KG1 (cell line): ENCODE measurements at regions not wholly inside any gene's neighbourhood (a gene's known extent, or its start where the extent isn't known, plus 50 kb on each side); places are given as distances from the start of the nearest gene placed in this dataset.

Experiments used
- DNase-seq: peaks from one replicate; lab custom pipeline; 2025; lab: John Stamatoyannopoulos, UW

DNA sequence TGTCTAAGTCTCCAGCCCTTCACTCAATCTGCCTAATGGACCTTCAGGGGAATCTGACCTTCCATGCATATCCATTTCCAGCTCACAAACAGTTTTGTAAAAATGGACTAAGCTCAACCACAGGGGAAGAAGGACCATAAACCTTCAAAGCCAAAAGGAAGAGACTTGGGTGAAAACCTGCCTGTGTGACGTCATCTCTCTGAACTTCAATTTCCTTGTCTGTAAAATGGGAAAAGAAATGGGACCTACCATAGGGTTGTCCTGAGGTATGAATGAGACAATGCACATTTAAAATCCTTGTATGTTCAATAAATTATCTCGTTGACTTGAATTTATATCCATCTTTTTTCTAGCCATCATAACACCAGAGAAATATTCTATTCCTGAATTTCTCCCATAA is 370.7 kb downstream of the INSC start:
- DNase-seq = no peak

DNA sequence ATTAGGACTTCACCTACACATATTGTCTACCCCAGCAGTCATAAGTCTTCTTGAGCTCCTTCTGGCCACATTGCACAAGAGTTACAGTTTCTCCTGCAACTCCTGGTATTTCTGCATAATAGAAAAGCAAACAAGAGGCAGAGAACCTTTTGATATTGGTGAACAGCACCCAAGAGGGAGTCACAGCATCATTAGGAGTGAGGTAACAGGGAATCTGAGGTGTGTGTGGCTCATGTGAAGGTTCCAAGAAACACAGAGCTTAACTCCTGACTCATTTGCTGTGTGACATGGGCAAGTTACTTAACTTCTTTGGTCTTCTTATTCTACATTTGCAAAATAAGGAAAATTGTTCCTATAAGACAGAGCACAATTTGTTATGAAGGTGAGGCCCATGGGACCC is 374.6 kb downstream of the INSC start:
- DNase-seq = no peak

DNA sequence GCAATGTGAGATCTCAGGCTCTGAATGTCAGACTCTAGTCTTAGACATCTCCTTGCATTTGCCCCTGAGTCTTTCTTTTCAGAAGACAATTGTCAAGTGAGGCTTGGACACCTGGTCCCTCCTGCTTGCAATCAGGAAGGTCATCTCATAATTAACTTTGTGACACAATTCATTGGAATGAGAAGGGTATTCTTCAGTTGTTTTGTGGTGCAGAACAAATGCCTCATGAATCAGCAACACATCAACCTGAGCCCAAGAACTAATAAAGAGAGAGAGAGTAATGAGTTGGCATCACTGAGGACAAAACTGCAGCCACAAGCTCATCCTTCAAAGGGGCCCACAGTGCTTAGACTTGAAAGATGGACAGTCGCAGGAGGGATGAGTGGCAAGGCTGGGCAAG is 375.8 kb downstream of the INSC start:
- no peak for DNase-seq

DNA sequence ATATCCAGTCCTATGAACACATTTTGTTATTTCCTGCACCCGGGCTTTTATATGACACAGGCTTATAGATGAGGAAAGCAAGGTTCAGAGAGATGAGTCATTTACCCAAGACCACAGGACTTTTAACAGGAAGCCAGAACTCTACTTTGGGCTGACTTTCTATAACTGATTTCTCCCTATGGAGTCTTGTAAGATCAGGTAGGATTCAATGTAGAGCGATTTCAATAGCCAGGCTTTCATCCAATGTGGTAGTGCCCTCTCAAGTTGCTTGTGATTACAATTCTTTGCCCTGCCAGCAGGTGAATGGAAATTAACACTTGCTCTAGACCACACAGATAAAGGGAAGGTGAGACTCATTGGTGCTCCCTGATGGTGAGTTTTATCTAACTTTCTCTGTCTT is 378.3 kb downstream of the INSC start:
- no peak for DNase-seq

DNA sequence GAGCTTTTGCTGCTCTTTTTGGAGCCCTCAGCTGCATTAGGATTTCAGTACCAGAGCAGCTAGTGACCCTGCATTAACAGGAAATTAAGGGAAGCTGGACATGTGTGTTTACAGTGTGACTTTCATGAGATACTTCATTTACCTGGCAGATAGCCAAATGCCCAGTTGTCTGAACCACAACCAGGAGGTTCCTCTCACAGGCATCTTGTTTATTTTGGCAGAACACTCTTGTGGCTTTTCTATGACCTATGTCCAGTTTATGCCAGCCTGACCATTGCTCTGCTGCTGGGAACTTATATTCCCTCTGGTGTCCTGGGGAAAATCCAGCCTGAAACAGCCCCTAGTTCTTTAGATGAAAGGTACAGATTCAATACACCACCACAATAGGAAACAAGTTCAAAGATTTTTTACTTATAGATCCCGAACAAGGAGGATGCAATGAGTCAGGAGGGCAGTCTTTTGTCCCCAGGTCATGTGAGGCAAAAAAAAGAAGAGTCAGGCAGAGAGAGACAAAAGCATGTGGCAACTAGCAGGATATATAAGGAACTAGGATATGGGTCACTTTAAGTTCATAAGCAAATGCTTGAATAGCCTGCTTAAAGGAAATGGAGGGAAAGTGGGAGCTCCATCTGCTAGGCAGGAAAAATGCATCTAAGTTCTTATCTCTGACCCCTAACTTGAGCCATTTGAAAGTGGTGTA is 379.3 kb downstream of the INSC start:
- no peak for DNase-seq

DNA sequence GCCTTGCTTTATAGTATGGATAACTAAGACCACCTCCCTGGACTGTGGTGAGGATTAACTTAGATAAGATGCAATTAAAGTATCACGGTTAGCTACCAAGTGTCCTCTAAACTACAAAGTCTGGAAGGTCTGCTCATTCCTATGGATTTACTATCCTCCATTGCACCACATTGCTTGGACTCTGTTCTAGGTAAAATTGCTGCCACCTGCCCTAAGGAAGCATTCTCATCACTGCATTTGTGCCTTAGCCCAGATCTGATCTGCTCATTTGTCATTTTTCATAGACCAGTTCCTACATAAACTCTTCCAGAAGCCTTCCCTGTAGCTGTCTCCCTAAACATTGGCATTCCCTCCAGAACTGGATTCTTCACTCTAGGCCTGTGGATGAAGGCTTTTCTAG is 380.0 kb downstream of the INSC start:
- no peak for DNase-seq

DNA sequence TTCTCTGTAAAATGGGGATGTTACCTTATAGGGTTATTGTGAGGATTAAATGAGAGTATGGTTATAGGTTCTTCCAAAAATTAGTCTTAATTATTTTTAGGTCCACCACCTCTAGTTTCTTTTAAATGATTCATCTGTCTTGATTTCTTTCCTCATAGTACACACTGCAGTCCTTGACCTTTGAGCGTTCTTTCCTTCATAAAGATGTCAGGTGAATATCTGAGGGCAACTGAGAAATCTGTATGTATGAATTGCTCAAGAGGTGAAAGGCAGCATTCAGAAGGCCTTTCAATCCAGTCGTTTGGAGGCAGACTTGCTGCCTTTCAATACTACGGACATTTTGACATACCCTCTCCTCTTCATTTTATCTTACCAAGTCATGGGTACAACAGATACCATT is 380.7 kb downstream of the INSC start:
- DNase-seq = no peak

DNA sequence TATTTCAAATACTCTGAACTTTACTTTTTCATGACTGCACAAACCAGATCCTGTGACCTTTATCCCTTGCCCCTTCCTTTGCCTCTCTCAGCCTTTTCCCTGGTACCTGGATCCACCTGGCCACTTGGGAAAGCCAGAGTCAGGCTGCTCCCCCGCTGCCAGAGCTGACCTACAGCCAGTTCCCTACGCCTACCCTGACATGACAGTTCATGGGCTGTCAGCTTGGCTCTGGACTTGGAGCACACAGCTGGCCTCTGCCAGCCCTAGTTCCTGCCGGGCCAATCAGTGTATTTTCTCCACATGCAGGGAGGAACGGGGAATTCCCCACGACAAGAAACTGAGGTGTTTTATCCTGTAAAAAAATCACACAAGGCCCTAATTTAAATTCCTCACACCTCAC is 382.6 kb downstream of the INSC start:
- DNase-seq = no peak

DNA sequence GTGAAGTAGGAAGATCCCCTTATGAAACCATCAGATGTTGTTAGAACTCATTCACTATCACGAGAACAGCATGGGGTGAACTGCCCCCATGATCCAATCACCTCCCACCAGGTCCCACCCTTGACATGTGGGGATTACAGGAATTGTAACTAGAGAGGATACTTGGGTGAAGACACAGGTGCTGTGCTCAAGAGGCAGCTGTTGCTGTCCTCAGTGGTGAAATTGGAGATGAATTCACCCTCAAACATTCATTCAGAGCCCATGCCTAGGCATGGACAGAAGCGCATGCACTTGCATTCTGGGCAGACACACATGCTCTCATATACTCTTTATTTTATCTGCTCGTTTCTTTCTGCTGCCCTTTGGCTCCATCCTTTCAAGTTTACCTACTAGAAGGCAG is 385.0 kb downstream of the INSC start:
- no peak for DNase-seq

DNA sequence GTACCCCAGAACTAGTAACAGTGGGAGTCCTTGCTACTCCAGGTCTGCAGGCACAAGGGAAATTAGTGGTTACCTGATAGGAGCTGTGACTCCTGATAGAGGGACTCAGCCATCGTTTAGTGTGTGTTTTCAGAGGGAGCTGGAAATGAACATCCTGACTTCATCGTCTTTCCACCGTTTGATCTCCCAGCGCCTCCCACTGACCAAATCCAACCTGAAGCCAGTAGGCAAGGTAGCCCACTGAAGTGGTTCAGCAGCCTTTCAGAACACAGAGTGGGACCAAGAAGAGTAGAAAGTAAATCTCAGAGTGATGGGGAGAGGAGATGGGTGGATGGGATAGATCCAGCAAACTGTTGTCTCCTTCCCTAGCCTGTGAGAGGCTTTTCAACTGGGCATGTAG is 385.9 kb downstream of the INSC start:
- no peak for DNase-seq

DNA sequence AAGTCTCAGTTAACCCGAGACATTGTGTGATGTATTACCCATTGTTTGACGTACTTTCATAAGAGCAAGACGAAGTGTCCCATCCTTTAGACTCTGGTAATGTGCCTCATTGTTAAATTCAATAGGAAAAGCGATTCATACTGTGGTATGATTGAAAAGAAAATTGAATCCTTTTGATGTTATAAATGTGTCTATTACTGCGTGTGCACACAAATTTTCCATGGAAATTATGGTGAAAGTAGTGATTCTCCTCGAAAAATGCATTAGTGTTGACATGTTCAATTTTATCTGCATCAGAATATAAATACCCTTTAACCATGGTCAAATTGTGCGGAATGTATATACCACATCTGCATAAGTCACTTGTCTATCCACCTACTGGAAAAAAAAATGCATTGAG is 386.8 kb downstream of the INSC start:
- DNase-seq = no peak

DNA sequence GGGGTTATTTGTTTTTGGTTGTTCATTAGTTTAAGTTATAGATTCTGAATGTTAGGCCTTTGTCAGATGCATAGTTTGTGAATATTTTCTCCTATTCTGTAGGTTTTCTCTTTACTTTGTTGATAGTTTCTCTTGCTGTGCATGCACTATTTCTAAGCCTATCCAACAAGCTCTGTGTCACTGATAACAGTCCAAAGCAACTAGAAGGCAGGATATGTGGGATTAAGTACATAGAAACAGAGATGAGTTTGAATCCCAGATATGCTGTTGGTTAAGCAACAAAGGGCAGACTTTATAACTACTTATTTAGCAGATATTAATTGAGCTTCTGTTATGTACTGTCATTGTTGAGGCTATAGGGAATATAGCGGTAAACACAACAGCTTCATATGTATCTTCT is 390.4 kb downstream of the INSC start:
- DNase-seq = no peak

DNA sequence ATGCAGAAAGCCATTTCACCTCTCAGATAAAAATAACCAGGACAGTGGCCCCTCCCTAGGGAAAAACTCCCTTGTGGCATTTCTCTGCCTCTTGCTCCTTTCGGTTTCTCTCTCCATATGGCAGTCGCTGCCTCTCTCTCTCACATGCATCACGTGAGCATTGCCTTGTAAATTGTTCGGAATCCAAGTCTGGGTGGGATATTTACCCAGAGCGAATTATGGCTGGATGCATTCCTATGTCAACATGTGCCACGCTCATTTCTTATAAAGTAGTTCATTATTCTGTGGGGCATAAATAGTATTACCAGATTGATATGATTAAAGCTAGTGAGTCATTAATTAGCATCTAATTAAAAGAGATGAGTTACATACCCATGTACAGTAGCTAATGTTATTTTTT is 392.9 kb downstream of the INSC start:
- DNase-seq = no peak

DNA sequence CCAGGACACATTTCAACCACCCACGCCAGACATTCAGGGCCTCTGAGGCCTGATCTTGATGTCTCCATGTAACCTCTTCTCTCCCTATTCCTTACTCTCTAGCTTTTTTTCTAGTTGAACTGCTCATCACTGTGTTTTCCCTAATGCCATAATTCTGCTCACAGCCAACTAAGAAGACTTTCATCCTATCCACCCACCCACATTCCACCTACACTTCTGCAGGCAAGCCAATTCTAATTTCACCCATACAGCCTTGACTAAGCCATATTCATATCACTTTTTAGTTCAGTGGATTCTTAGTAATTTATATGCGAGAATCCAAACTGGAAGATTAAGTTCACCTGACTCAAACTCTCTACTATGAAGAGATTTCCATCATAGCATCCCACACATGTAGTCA is 394.4 kb downstream of the INSC start:
- no peak for DNase-seq

DNA sequence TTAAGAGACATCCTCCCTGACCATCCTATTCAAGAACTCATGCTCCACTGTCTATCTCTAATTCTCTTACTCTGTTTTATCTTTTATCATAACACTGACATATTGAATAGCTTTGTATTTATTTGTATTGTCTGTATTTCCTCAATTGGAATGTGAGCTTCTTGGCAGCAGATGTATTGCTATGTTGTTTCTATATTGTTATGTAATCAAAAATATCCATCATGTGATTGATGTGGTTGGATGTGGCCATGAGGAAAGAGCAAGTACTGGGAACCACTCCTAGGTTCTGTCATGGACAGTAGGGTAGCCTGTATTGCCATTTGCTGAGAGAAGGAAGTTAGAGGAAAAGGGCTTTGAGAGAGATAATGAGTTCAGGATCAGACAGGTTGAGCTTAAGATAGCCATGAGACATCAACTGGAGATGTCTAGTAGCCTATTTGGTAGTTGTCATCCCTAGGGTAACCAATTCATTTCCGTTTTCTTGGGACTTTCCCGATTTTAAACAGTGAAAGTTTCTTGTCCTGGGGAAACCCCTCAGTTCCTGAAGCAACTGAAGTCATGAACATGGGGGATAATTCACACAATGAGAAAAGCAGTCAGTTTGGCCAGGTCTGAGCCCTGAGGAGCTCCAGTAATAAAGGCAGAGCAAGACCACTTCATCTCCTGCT is 404.5 kb downstream of the INSC start:
- DNase-seq = no peak

DNA sequence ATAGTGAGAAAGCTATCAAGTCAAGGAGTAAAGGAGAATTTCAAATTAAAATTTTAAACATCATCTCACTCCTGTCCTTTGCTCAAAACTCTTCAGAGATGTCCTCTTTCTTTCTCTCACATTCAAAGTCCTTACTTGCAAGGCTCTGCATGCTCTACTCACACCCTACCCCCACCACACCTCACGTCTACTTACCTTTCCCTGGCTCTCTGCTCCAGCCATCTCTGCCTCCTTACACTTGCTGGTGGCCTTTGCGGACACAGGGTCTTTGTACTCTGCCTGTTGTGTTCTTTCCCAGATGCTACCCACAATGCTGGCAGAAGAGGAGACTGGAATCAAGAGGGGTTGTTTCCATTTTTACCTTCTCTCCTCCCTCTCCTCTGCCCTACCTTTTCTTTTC is 405.2 kb downstream of the INSC start:
- no peak for DNase-seq

DNA sequence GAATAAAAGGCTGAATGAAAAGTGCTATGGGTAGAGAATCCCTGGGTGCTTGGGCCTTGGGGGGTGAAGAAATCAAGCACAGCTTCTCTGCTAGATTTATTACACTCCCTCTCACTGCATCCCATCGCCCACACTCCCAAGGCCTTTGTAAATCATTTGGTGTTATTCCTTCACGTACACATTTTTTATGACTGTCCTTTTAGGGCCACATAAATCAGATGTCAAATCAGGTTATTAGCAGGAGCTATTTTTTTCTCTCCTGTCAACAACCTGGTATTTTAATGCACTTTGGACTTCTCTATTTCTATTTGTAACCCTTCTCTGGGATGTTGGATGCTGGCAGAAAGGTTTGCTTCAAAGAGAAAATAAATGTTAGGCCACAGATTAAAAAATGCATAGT is 408.8 kb downstream of the INSC start:
- DNase-seq = no peak

DNA sequence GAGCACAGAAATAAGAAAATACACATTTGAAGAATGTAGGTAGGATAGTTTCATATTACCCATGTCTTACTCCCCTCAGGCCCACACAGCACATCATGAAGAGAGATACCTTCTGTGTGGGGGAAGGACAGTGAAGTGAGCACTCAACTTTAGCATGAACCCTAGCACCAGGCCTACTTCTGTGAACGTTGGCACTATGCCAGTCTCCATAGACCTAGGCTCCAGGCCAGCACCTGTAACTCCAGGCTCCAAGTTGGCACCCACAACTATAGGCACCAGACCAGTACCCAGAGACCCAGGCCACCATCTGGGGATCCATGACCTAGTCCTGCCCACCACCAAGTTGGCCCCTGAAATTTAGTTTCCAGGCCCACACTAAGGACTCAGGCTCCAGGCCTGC is 410.9 kb downstream of the INSC start:
- DNase-seq = no peak

DNA sequence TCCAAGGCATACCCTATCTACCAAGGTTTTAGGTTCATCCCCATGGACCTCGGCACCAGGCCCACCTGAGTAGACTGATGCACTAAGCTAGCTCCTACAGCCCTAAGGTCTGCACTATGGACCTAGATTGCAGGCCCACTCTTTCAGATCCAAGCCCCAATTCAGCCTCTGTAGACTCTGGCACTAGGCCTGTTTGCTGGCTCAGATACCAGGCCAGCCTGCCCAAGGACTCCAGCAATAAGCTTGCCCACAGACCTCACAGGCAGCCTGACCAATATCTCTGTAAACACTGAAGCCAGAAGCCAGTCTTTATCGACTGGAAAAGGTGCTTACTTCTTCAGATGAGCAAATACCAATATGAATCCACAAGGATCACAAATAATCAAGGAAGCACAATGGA is 411.3 kb downstream of the INSC start:
- DNase-seq = no peak

DNA sequence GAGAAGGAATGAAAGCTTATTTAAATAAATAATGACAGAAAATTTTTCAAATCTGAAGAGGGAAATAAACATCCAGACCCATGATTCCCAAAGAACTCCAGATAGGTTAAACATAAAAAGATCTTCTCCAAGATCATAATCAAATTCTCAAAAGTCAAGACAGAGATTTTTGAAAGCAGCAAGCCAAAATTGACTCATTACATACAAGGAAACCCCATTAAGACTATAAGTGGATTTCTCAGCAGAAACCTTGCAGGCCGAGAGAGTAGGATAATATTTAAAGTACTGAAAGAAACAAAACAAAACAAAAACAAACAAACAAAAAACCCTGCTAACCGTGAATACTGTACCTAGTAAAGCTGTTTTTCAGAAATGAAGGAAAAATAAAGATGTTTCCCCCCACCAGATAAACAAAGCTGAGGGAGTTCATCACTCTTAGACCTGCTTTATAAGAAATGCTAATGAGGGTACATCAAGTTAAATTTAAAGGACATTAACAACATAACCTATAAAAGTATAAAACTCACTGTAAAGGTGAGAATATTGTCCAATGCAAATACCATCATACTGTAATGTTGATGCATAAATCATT is 412.2 kb downstream of the INSC start:
- no peak for DNase-seq

DNA sequence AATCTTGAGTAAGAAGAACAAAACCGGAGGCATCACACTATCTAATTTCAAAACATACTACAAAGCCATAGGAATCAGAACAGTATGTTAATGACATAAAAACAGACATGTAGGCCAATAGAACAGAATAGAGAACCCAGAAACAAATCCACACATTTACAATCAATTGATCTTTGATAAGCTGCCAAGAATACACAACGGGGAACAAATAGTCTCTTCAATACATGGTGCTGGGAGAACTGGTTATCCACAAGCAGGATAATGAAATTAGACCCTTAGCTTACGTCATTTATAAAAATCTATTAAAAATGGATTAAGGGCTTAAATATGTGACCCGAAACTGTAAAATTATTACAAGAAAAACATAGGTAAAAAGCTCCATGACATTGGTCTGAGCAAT is 417.7 kb downstream of the INSC start:
- no peak for DNase-seq

DNA sequence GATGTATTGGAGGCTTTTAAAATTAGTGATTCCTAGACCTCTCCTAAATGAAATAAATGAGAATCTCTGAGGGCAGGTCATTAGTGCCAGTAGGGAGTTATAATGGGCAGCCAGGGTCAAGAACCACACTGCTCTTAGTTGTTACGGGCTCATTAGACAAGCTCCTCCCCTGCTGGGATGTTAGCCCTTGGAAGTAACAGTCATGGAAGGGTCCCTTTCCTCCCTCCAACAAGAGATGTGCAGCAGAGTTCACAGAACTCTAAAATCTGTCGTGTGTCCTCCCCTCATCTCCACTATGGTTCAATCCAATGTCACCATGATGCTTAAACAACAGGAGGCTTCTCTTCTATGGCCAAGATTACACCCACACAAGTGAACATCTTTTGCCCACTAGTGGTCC is 419.5 kb downstream of the INSC start:
- no peak for DNase-seq

DNA sequence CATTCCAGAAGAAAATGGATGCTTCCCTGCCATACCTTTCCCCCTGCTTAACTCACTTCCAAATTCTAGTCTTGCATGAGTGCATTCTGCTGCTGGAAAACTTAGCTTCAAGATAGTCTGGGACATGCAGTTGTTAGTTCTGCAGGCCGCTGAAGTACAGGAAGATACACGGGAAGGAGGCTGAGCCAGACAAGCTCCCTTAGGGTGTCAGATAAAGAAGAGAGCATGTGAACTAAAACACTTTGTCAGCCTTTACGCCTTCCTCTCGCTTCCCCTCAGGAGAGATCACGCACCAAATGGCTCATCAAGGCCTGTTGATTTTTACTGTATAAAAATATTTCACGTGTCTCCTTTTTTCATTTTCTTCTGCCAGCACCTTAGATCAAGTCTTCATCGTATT is 420.7 kb downstream of the INSC start:
- DNase-seq = no peak

DNA sequence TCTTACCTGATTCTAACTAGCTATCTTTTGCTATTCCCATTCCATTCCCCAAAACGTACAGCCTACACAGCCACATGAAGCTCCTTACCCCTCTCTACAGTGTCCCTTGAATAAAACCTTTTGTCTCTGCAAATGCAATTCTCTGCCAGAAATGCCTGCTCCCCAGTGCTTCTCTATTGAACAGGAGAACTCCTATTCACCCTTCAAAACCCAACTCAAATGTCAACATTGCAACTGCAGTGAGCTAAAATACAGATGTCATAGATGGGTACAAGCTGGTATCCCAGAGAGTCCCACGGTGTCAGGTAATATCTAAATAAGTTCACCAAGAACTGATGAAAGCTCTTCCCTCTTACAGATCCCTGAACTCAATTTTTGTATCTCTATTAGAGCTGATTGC is 421.7 kb downstream of the INSC start:
- DNase-seq = no peak
